ENCODE measurements at regions not wholly inside any gene's neighbourhood (a gene's known extent, or its start where the extent isn't known, plus 50 kb on each side); places are given as distances from the start of the nearest gene placed in this dataset.

GRCh38 chr1:219000005-219000404 is 173.7 kb upstream of the LYPLAL1 start:
- Mint-ChIP-seq H3K36me3 (no peaks in the 10 kb centered on the region), H3K4me3 (no peak overlapping the region), H3K27ac (no peak overlapping the region), H3K9me3 (ENCODE audit: low read depth) (peaks cover 7% of the 10 kb centered on the region), H3K4me1 (ENCODE audit: low read depth) (no peaks in the 10 kb centered on the region), H3K27me3 (no peaks in the 10 kb centered on the region)

- no peaks in the 10 kb centered on the region for H3K36me3 Mint-ChIP-seq
- H3K27ac Mint-ChIP-seq, result no peak overlapping the region
- H3K4me1 Mint-ChIP-seq (ENCODE audit: low read depth), result no peaks in the 10 kb centered on the region
- H3K9me3 Mint-ChIP-seq (ENCODE audit: low read depth), result peaks cover 13% of the 10 kb centered on the region
- no peaks in the 10 kb centered on the region for H3K27me3 Mint-ChIP-seq
- no peak overlapping the region for H3K4me3 Mint-ChIP-seq
Observed at GRCh38 chr1:219000631-219001030, 173.0 kb upstream of the LYPLAL1 start.

- no peaks in the 10 kb centered on the region for H3K4me1 Mint-ChIP-seq (ENCODE audit: low read depth)
- H3K4me3 Mint-ChIP-seq, result no peak overlapping the region
- H3K9me3 Mint-ChIP-seq (ENCODE audit: low read depth), result peaks cover under 1% of the 10 kb centered on the region
- H3K27ac Mint-ChIP-seq, result no peak overlapping the region
- peaks cover 6% of the 10 kb centered on the region for H3K27me3 Mint-ChIP-seq
- H3K36me3 Mint-ChIP-seq, result no peaks in the 10 kb centered on the region
Observed at GRCh38 chr1:219010720-219011119, 163.0 kb upstream of the LYPLAL1 start.

GRCh38 chr1:219020386-219020785 is 153.3 kb upstream of the LYPLAL1 start:
- Mint-ChIP-seq H3K9me3 (ENCODE audit: low read depth) (peaks cover 6% of the 10 kb centered on the region), H3K36me3 (no peaks in the 10 kb centered on the region), H3K4me3 (no peak overlapping the region), H3K27ac (no peak overlapping the region), H3K27me3 (no peaks in the 10 kb centered on the region), H3K4me1 (ENCODE audit: low read depth) (no peaks in the 10 kb centered on the region)

- no peak overlapping the region for H3K27ac Mint-ChIP-seq
- H3K4me1 Mint-ChIP-seq (ENCODE audit: low read depth), result no peaks in the 10 kb centered on the region
- H3K27me3 Mint-ChIP-seq, result no peaks in the 10 kb centered on the region
- H3K36me3 Mint-ChIP-seq, result no peaks in the 10 kb centered on the region
- H3K9me3 Mint-ChIP-seq (ENCODE audit: low read depth), result peaks cover 6% of the 10 kb centered on the region
- no peak overlapping the region for H3K4me3 Mint-ChIP-seq
Observed at GRCh38 chr1:219020846-219021245, 152.8 kb upstream of the LYPLAL1 start.

- H3K36me3 Mint-ChIP-seq, result no peaks in the 10 kb centered on the region
- no peak overlapping the region for H3K27ac Mint-ChIP-seq
- H3K4me1 Mint-ChIP-seq (ENCODE audit: low read depth), result no peaks in the 10 kb centered on the region
- H3K4me3 Mint-ChIP-seq, result no peak overlapping the region
- H3K9me3 Mint-ChIP-seq (ENCODE audit: low read depth), result peaks cover 6% of the 10 kb centered on the region
- no peaks in the 10 kb centered on the region for H3K27me3 Mint-ChIP-seq
Observed at GRCh38 chr1:219027146-219027673, 146.5 kb upstream of the LYPLAL1 start.

- Mint-ChIP-seq H3K4me3 (no peak overlapping the region), H3K4me1 (ENCODE audit: low read depth) (no peaks in the 10 kb centered on the region), H3K27ac (no peak overlapping the region), H3K36me3 (no peaks in the 10 kb centered on the region), H3K9me3 (ENCODE audit: low read depth) (no peaks in the 10 kb centered on the region), H3K27me3 (no peaks in the 10 kb centered on the region)
Observed at GRCh38 chr1:219031809-219032208, 141.9 kb upstream of the LYPLAL1 start.

- no peak overlapping the region for H3K4me3 Mint-ChIP-seq
- H3K27ac Mint-ChIP-seq, result no peak overlapping the region
- H3K27me3 Mint-ChIP-seq, result no peaks in the 10 kb centered on the region
- H3K36me3 Mint-ChIP-seq, result no peaks in the 10 kb centered on the region
- H3K4me1 Mint-ChIP-seq (ENCODE audit: low read depth), result no peaks in the 10 kb centered on the region
- H3K9me3 Mint-ChIP-seq (ENCODE audit: low read depth), result no peaks in the 10 kb centered on the region
Observed at GRCh38 chr1:219038398-219038797, 135.3 kb upstream of the LYPLAL1 start.

GRCh38 chr1:219039017-219039681 is 134.5 kb upstream of the LYPLAL1 start:
- H3K36me3 Mint-ChIP-seq, result no peaks in the 10 kb centered on the region
- no peak overlapping the region for H3K27ac Mint-ChIP-seq
- no peaks in the 10 kb centered on the region for H3K9me3 Mint-ChIP-seq (ENCODE audit: low read depth)

GRCh38 chr1:219039682-219040154 is 134.0 kb upstream of the LYPLAL1 start:
- H3K9me3 Mint-ChIP-seq (ENCODE audit: low read depth), result no peaks in the 10 kb centered on the region
- H3K4me1 Mint-ChIP-seq (ENCODE audit: low read depth), result no peaks in the 10 kb centered on the region
- no peak overlapping the region for H3K4me3 Mint-ChIP-seq
- H3K27me3 Mint-ChIP-seq, result no peaks in the 10 kb centered on the region
- no peak overlapping the region for H3K27ac Mint-ChIP-seq
- no peaks in the 10 kb centered on the region for H3K36me3 Mint-ChIP-seq

More at GRCh38 chr1:219039017-219039681, 134.5 kb upstream of the LYPLAL1 start:
- Mint-ChIP-seq H3K4me1 (ENCODE audit: low read depth) (no peaks in the 10 kb centered on the region), H3K4me3 (no peak overlapping the region), H3K27me3 (no peaks in the 10 kb centered on the region)

- Mint-ChIP-seq H3K4me1 (ENCODE audit: low read depth) (no peaks in the 10 kb centered on the region), H3K9me3 (ENCODE audit: low read depth) (no peaks in the 10 kb centered on the region), H3K27me3 (no peaks in the 10 kb centered on the region), H3K4me3 (no peak overlapping the region), H3K36me3 (no peaks in the 10 kb centered on the region), H3K27ac (no peak overlapping the region)
Observed at GRCh38 chr1:219040291-219040690, 133.4 kb upstream of the LYPLAL1 start.

- H3K27ac Mint-ChIP-seq, result no peak overlapping the region
- H3K27me3 Mint-ChIP-seq, result no peaks in the 10 kb centered on the region
- no peaks in the 10 kb centered on the region for H3K4me1 Mint-ChIP-seq (ENCODE audit: low read depth)
- H3K9me3 Mint-ChIP-seq (ENCODE audit: low read depth), result no peaks in the 10 kb centered on the region
- no peak overlapping the region for H3K4me3 Mint-ChIP-seq
- no peaks in the 10 kb centered on the region for H3K36me3 Mint-ChIP-seq
Observed at GRCh38 chr1:219041141-219041540, 132.5 kb upstream of the LYPLAL1 start.

GRCh38 chr1:219041818-219042217 is 131.9 kb upstream of the LYPLAL1 start:
- H3K27me3 Mint-ChIP-seq, result no peaks in the 10 kb centered on the region
- no peak overlapping the region for H3K4me3 Mint-ChIP-seq
- H3K27ac Mint-ChIP-seq, result no peak overlapping the region
- H3K36me3 Mint-ChIP-seq, result no peaks in the 10 kb centered on the region
- no peaks in the 10 kb centered on the region for H3K4me1 Mint-ChIP-seq (ENCODE audit: low read depth)
- H3K9me3 Mint-ChIP-seq (ENCODE audit: low read depth), result no peaks in the 10 kb centered on the region

- Mint-ChIP-seq H3K27me3 (no peaks in the 10 kb centered on the region), H3K9me3 (ENCODE audit: low read depth) (no peaks in the 10 kb centered on the region), H3K4me1 (ENCODE audit: low read depth) (no peaks in the 10 kb centered on the region), H3K4me3 (no peak overlapping the region), H3K36me3 (no peaks in the 10 kb centered on the region), H3K27ac (no peak overlapping the region)
Observed at GRCh38 chr1:219042769-219043168, 130.9 kb upstream of the LYPLAL1 start.

GRCh38 chr1:219045246-219045645 is 128.4 kb upstream of the LYPLAL1 start:
- Mint-ChIP-seq H3K9me3 (ENCODE audit: low read depth) (no peaks in the 10 kb centered on the region), H3K4me1 (ENCODE audit: low read depth) (no peaks in the 10 kb centered on the region), H3K27ac (no peak overlapping the region), H3K36me3 (no peaks in the 10 kb centered on the region), H3K27me3 (no peaks in the 10 kb centered on the region), H3K4me3 (no peak overlapping the region)

GRCh38 chr1:219049501-219049900 is 124.2 kb upstream of the LYPLAL1 start:
- H3K27ac Mint-ChIP-seq, result no peak overlapping the region

More at GRCh38 chr1:219049501-219049900, 124.2 kb upstream of the LYPLAL1 start:
- no peak overlapping the region for H3K4me3 Mint-ChIP-seq
- H3K9me3 Mint-ChIP-seq (ENCODE audit: low read depth), result no peaks in the 10 kb centered on the region
- no peaks in the 10 kb centered on the region for H3K27me3 Mint-ChIP-seq
- H3K36me3 Mint-ChIP-seq, result no peaks in the 10 kb centered on the region
- no peaks in the 10 kb centered on the region for H3K4me1 Mint-ChIP-seq (ENCODE audit: low read depth)
